Body of pancreas (tissue), 4 donors: ENCODE measurements at regions not wholly inside any gene's neighbourhood (a gene's known extent, or its start where the extent isn't known, plus 50 kb on each side); places are given as distances from the start of the nearest gene placed in this dataset.

Experiments used
- CTCF ChIP-seq, 7 experiments: fragments of 450-650 bp in 4 of 7; fragments of 200-600 bp in 3 of 7; sonication (generic) in 3 of 7; IDR thresholded peaks; one replicate each; pipeline ENCODE4 v1.5.1; 2016 to 2019; ENCODE audit warnings: antibody characterized with exemption in 7 of 7
- POLR2A ChIP-seq, 3 donors: fragments of 450-650 bp; IDR thresholded peaks; one replicate each; pipeline ENCODE4 v1.6.1; 2016; ENCODE audit warnings: antibody characterized with exemption in 3 of 3, mild to moderate bottlenecking in 2 of 3

- TF ChIP-seq CTCF (IDR thresholded peaks at IDR 0.05) (no peak), POLR2A (IDR thresholded peaks at IDR 0.05) (no peak)
Measured at GRCh38 chr2:31703253-31703652, 122.5 kb upstream of the SRD5A2 start.
